ENCODE measurements at regions not wholly inside any gene's neighbourhood (a gene's known extent, or its start where the extent isn't known, plus 50 kb on each side); places are given as distances from the start of the nearest gene placed in this dataset.
A peak's percentile ranks its signal among the peaks of the same experiment; 100 is the strongest.

- Histone ChIP-seq H3K27me3 (no peaks in the 10 kb centered on the region), H3K27ac (peak overlapping the region in 1 of 4 donors; percentile 73), H3K4me3 (no peak overlapping the region), H3K9me3 (no peaks in the 10 kb centered on the region), H3K36me3 (no peaks in the 10 kb centered on the region), H3K4me1 (no peaks in the 10 kb centered on the region)
- TF ChIP-seq POLR2A (IDR thresholded peaks at IDR 0.05), result no peak
- no peak for TF ChIP-seq CTCF (IDR thresholded peaks at IDR 0.05)
- DNase-seq, result no peak
These were observed 405.5 kb downstream of the MEIS1 start for GRCh38 chr2:66840321-66841002.

- H3K36me3 ChIP-seq, result no peaks in the 10 kb centered on the region
- no peaks in the 10 kb centered on the region for H3K9me3 ChIP-seq
- no peak overlapping the region for H3K4me3 ChIP-seq
- H3K27me3 ChIP-seq, result no peaks in the 10 kb centered on the region
- TF ChIP-seq POLR2A (IDR thresholded peaks at IDR 0.05), result no peak
- no peak for TF ChIP-seq CTCF (IDR thresholded peaks at IDR 0.05)
- H3K4me1 ChIP-seq, result no peaks in the 10 kb centered on the region
- no peak overlapping the region for H3K27ac ChIP-seq
- DNase-seq, result no peak
These were observed 408.9 kb downstream of the MEIS1 start for GRCh38 chr2:66843847-66844246.

DNA sequence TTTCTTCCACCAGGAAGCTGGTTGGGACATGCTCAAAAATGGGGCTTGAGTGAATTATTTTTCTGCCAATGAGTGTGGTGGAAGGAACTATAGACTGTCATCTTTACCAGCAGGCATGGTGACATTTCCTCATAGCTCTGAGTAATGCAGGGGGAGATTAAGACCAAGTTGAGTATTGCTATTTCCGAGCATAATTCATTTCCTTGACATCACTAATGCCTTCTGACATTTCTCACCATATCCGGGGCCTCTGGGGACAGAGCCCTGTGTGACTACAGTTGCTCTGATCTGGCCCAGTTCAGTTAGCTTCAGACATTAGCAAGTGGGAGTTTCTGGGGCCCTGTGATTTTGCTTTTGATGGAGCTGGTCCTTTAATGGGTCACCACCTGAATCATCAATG, 410.4 kb downstream of the MEIS1 start:
- H3K27ac ChIP-seq, result no peak overlapping the region
- no peaks in the 10 kb centered on the region for H3K27me3 ChIP-seq
- H3K9me3 ChIP-seq, result no peaks in the 10 kb centered on the region
- no peak for DNase-seq
- no peak overlapping the region for H3K4me3 ChIP-seq
- no peak for TF ChIP-seq CTCF (IDR thresholded peaks at IDR 0.05)
- no peak for TF ChIP-seq POLR2A (IDR thresholded peaks at IDR 0.05)
- H3K4me1 ChIP-seq, result no peaks in the 10 kb centered on the region
- no peaks in the 10 kb centered on the region for H3K36me3 ChIP-seq

DNA sequence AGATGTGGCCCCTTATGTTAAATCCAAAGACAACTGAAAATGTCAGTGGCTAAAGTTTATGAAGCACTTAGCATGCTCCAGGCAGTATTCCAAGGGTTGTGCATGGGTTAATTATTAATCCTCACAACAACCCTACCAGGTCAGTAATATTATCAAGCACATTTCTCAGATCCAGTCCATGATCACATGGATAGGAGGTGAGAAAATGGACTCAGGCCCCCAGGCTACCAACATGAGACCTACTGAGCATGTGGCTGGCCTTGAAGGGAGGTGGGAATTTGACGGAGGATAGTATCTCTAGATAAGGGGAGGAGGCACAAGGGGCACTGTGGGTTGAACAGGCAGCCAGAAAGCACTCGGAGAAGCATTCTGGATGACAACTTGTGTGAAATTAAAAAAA, 412.0 kb downstream of the MEIS1 start:
- Histone ChIP-seq H3K27ac (no peak overlapping the region), H3K4me1 (no peaks in the 10 kb centered on the region), H3K9me3 (no peaks in the 10 kb centered on the region), H3K4me3 (no peak overlapping the region), H3K36me3 (no peaks in the 10 kb centered on the region), H3K27me3 (no peaks in the 10 kb centered on the region)
- TF ChIP-seq CTCF (IDR thresholded peaks at IDR 0.05) (no peak), POLR2A (IDR thresholded peaks at IDR 0.05) (no peak)
- DNase-seq, result no peak

DNA sequence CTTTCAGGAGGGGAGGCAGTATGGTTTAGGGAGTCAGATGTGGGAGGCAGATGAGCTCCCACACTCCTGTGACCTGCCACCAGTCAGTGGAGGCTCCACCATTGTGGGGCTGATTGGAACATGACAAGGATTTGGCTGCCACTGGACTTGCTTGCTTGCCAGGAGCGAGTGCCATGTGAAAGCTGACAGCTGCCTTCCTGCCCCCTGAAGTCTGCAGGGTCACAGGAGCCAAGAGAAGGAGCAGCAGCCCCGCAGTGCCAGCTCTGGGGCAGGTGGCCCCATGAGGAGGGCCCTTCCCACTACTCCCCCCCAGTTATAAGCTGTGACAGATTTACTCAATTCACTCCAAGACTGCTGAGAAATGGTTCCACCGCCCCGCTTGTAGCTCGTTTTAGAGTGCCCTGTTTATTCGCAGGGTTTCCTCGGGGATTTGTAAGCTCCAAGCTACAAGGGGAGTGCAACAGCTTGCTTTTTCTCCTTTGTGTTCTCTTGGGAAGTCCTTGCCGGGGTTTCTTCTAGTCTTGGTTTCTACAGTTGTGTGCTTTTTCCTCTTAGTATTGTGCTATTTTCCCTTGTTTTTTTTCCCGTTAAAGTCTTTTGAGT, 414.3 kb downstream of the MEIS1 start:
- TF ChIP-seq CTCF (IDR thresholded peaks at IDR 0.05), result no peak
- TF ChIP-seq POLR2A (IDR thresholded peaks at IDR 0.05), result no peak
- no peak for DNase-seq
- Histone ChIP-seq H3K27me3 (no peaks in the 10 kb centered on the region), H3K9me3 (no peaks in the 10 kb centered on the region), H3K4me1 (no peaks in the 10 kb centered on the region), H3K36me3 (no peaks in the 10 kb centered on the region), H3K27ac (no peak overlapping the region), H3K4me3 (no peak overlapping the region)

All from Peyer's patch (tissue), 4 donors.